Stimulated activated CD8-positive, alpha-beta memory T cell treated with anti-CD3 and anti-CD28 coated beads, Interleukin-7, amount 100 ng/mL, for 1 hour (primary cell): ENCODE measurements at regions not wholly inside any gene's neighbourhood (a gene's known extent, or its start where the extent isn't known, plus 50 kb on each side); places are given as distances from the start of the nearest gene placed in this dataset.

Experiments used
- DNase-seq, 2 donors: peaks; one replicate each; pipeline ENCODE4 v3.0.0-alpha.2; 2020; ENCODE audit warnings: low read depth in 2 of 2

GRCh38 chr11:115869780-115870431 lies 365.7 kb upstream of the CADM1 start:
- DNase-seq: no peak

DNA sequence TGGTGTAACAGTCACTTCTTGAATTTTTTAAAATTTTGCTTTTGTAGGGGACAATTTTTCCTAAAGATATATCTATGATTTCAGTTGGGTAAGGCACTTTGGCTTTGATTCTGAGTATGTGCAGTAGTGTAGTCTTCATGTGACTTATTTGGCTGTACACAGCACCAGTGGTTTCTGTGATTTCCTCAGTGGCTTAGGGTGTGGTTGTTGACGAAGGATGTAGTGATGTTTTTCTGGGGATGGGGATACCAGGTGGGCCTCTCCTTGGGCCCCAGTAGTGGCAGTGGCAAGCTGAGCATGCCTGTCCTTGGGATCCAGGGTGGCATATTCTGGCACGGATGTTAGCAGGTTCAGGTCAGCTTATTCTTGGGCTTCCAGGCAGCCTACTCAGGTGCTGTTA lies 364.9 kb upstream of the CADM1 start:
- no peak for DNase-seq

DNA sequence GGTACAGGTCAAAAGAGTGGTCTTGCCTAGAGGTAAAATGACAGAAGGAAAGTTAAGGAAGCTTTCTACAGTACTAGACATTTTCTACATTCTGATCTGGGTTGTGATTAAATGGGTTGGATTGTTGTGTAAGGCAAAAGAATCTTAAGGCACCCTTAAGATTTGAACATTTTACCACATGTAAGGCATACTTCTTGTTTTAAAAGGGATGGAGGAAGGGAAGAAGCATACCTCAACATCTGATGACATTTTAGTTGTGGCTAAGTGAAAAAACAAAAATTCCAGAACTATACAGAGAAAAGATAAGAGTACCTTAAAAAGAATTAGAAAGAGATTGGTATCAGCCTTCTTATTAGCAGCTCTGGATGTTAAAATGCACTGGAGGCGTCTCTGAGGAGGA lies 356.0 kb upstream of the CADM1 start:
- DNase-seq: no peak

DNA sequence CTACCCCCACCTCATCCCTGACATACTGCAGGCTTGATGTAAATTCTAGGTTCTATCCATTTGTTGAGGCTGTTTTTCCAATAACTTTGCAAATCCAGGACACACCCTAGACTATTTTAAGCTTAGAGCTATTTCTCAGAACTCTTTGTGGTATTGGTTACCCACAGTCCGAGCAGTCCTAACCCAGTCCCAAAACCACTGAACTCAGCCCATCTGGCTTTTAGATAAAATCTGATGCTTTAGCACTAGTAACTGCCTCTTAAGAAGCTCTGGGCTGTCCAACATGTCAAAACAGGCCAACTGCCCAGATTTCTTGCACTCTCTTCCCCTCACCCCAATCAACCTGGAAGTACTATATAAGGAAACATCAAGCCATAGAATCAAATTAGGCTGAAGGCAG lies 344.4 kb upstream of the CADM1 start:
- DNase-seq: no peak

DNA sequence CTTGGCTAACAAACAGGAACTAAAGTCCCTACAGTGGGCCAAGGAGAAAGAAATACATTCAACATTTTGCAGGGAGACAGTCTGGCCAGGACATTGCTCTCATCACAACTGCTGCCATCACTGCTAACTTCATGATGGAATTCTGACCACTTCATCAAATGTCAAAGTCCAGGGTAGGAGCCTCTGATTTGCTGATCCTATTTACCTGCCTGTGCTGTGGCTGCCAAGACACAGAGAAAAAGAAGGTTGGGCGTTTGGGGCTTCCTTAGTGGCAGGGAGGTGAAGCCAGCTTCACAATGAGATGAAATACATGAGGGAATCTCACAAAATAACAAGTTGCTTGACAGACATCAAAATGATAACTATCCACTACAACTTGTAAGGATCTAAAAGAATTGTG lies 343.9 kb upstream of the CADM1 start:
- no peak for DNase-seq

- DNase-seq: no peak
These were observed 341.7 kb upstream of the CADM1 start for GRCh38 chr11:115845872-115846271.

GRCh38 chr11:115843685-115844084 lies 339.5 kb upstream of the CADM1 start:
- no peak for DNase-seq

DNA sequence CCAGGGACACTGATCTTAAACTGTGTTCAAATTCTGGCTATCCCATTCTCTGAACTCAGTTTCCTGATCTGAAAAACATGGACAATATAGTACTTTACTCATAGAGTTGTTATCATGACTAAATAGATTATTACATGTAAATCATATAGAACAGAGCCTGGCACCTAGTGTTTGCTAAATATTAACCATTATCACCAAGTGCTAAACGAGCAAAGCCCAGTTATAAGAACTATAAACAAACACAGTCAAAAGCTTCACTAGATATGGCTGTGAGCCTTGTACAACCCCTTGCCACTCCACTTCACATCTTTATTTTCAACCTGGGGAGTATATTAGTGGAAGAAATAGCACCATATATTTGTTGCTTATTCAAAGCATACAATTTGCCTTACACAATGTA lies 338.9 kb upstream of the CADM1 start:
- no peak for DNase-seq

GRCh38 chr11:115820026-115820425 lies 315.8 kb upstream of the CADM1 start:
- no peak for DNase-seq

- no peak for DNase-seq
These were observed 314.8 kb upstream of the CADM1 start for GRCh38 chr11:115819014-115819413.

DNA sequence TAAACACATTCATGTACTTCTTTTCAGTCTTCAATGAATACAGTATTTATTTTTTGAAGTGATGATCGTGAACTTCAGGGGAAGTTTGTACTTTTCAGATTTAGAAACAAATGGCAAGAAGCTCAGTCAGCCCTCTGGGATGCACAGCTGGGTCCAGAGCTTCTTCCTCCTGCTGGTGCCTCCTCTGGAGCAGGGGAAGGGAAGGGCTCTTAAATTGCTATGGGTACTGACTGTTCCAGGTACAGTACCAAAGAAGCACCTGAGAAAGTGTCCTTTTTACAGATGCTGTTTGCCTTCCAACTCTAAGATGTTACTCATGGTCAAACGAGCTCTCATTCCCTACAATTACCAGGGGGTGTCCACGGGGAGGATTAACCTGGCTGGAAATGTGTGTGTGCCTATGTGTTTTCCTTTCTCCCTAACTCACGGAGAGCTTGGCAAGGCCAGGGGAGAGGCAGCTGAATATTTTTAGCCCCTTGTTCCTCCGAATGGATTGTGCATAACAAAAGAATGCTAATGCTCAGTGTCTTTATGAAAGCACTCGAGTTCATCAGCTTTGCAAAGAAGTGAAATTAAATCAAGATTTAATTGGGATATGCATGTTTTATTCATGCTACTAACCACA lies 313.7 kb upstream of the CADM1 start:
- DNase-seq: no peak

GRCh38 chr11:115808351-115808940 lies 304.2 kb upstream of the CADM1 start:
- DNase-seq: no peak

- no peak for DNase-seq
These were observed 301.8 kb upstream of the CADM1 start for GRCh38 chr11:115806056-115806455.

DNA sequence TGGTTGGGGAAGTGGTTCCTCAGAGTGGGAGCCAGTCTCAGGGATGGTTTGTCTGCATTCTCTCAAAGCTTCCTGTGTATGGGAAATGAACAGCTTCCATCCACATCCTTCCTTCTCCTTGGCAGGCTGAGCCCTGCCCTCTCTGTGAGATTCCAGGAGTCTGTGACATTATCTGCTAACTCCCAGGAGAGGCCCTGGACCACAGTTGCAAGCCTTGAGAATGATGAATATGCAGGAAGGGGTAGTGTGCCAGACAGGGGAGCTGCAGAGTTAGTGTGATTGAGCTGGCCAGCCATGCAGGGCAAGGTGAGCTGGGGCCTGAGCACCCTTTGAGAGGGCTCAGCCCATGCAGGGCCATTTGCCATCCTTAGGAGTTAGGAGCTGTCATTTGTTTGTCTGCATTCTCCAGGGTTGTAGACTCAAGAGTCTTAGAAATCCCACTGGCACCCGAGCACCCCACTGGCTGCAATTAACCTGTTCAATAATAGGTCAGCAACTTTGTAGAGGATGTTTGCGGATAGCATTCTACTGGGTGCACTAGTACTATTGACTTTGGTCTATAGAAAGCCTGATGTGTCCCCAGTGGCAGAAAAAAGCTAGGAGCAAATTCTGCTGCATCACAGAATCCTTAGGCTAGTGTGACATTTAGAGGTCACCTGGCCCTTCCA lies 299.0 kb upstream of the CADM1 start:
- DNase-seq: no peak

DNA sequence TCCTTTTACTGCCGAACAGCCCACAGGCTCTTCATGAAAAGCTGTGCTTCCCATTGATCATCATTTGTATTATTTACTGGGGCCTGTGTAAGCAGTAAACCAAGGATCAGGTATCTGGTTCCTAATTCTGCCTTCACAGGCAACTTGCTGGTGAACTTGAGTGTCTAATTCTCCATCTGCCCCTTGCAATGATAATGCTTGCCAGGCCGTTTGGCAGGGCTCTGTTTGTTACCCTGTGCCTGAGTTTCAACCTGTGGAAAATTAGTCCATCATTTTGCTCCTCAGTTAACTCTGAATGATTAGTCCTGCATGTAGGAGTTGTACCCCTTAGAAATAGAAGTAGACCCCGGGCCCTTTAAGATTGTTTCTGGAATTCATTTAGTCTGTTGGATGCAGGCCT lies 298.4 kb upstream of the CADM1 start:
- no peak for DNase-seq

GRCh38 chr11:115792903-115793302 lies 288.7 kb upstream of the CADM1 start:
- no peak for DNase-seq

DNA sequence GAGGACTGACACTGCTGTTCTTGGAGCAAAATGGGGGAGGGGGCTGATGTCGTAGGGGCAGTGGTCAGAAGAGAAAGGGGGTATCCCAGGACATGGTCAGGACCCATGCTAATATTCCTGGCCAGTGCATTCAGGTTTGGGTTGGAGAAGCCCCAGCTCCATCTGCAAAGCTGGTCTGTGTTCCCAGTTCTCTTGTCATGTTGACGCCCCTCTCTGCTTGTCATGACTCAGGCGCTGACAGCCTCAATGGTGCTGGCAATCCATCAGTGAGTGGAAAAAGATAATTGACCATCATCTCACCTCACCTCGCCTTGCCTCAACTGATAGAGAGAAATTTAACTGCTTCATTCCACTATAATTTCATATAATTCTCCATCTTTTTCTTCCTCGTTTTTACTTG lies 283.1 kb upstream of the CADM1 start:
- no peak for DNase-seq

- DNase-seq: no peak
These were observed 280.7 kb upstream of the CADM1 start for GRCh38 chr11:115784796-115785521.

DNA sequence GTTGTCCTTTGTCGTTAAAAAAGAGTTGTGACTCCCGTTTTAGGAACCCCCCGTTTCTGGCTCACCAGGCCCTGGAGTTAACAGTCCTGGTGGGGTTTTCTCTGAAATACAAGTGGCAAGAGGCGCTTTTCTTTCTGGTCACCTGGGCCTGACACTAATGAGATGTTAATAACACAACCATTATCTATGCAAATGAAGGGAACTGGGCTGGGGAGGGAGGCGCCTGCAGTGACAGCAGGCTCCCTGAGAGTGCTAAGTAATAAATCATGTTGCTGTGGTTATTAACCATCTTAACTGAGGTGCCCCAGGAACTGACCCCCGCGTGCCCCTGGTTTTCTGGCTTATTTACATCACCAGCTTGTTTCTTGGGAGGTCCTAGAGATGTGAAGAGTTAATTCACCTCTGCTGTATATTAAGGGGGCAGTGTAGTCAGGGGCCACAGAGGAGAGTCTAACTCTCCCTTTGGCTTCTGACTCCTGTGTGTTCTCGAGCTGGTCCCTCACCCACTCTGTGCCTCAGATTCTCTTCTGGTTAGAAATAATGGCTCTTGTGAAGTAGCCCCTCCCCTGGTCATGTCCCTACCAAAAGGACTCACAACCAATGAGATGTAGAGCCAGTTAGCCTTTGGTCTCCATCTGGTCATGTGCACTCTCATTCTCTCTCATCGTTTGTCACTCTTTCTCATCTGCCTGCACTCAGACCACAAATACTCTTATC lies 276.6 kb upstream of the CADM1 start:
- DNase-seq: no peak

DNA sequence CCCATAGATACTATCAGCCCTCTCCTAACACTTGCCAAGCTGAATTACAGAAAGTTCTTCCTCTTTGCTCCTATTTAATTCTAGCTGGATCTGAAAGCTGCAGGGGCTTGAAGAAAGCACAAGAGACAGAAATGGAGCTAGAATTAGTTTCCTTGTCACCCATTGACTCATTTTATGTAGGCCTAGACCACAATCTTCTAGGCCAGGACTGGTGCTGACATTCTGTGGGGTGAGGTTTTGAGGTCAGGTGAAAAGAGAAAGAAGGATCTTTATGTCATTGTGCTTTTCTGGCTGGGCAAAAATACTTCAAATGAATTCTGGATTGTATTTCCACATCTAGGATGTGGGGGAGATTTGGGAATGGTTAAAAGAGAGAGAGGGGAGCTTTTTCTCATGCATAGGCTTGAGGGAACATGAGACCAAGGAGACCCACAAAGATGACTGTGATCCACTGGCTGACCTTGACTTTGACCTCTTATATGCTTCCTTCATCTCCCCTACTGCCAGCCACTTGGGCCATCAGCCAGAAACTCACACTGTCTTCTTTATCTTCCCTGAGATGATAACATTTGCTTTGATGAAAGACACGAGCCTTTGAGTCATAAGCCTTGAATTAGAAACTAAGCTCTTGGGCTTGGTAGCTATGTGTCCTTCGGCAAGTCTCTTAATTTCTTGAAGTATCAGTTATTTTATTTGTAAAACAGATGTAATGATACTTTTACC lies 274.9 kb upstream of the CADM1 start:
- no peak for DNase-seq

GRCh38 chr11:115776916-115777315 lies 272.7 kb upstream of the CADM1 start:
- no peak for DNase-seq
